Ishikawa (cell line): ENCODE measurements at regions not wholly inside any gene's neighbourhood (a gene's known extent, or its start where the extent isn't known, plus 50 kb on each side); places are given as distances from the start of the nearest gene placed in this dataset.

Source experiments
- CEBPB ChIP-seq: IDR thresholded peaks from 2 replicates; pipeline ENCODE4 v1.6.1; 2012
- CREB1 ChIP-seq: IDR thresholded peaks from 2 replicates; pipeline ENCODE4 v1.6.1; 2012; ENCODE audit warnings: low read depth
- EGR1 ChIP-seq: IDR thresholded peaks from 2 replicates; pipeline ENCODE4 v1.6.1; 2012
- EP300 ChIP-seq: IDR thresholded peaks from 2 replicates; pipeline ENCODE4 v1.6.1; 2012; ENCODE audit warnings: borderline replicate concordance
- FOXM1 ChIP-seq: IDR thresholded peaks from 2 replicates; pipeline ENCODE4 v1.6.1; 2012; ENCODE audit warnings: low read depth, borderline replicate concordance
- MAX ChIP-seq: IDR thresholded peaks from 2 replicates; pipeline ENCODE4 v1.6.1; 2012
- NFIC ChIP-seq: IDR thresholded peaks from 2 replicates; pipeline ENCODE4 v1.6.1; 2012
- RAD21 ChIP-seq: IDR thresholded peaks from 2 replicates; pipeline ENCODE4 v1.6.1; 2012; ENCODE audit warnings: low read depth
- REST ChIP-seq: IDR thresholded peaks from 2 replicates; pipeline ENCODE4 v1.6.1; 2012; ENCODE audit warnings: low read depth, mild to moderate bottlenecking
- TAF1 ChIP-seq: IDR thresholded peaks from 2 replicates; pipeline ENCODE4 v1.6.1; 2012; ENCODE audit warnings: low read depth, mild to moderate bottlenecking
- TCF12 ChIP-seq: IDR thresholded peaks from 2 replicates; pipeline ENCODE4 v1.6.1; 2012; ENCODE audit warnings: low read depth
- TEAD4 ChIP-seq: IDR thresholded peaks from 2 replicates; pipeline ENCODE4 v1.6.1; 2012
- USF1 ChIP-seq: IDR thresholded peaks from 2 replicates; pipeline ENCODE4 v1.6.1; 2012
- YY1 ChIP-seq: IDR thresholded peaks from 2 replicates; pipeline ENCODE4 v1.6.1; 2012; ENCODE audit warnings: low read depth
- ZBTB7A ChIP-seq: IDR thresholded peaks from 2 replicates; pipeline ENCODE4 v1.6.1; 2012; ENCODE audit warnings: low read depth

GRCh38 chr13:31914843-31915242, 116.7 kb upstream of the FRY start:
- TF ChIP-seq REST (no peak), MAX (no peak), TAF1 (no peak), RAD21 (no peak), YY1 (no peak), NFIC (no peak), EP300 (no peak), FOXM1 (no peak), USF1 (no peak), ZBTB7A (no peak), CREB1 (no peak), CEBPB (no peak), TEAD4 (no peak), EGR1 (no peak)

GRCh38 chr13:31918707-31919106, 112.9 kb upstream of the FRY start:
- no peak for TF ChIP-seq EGR1
- TF ChIP-seq YY1: no peak
- no peak for TF ChIP-seq MAX
- TF ChIP-seq TEAD4: no peak
- TF ChIP-seq EP300: no peak
- TF ChIP-seq TCF12: no peak
- no peak for TF ChIP-seq CEBPB
- no peak for TF ChIP-seq NFIC
- TF ChIP-seq FOXM1: no peak
- TF ChIP-seq REST: no peak
- TF ChIP-seq TAF1: no peak
- no peak for TF ChIP-seq RAD21
- TF ChIP-seq ZBTB7A: no peak
- no peak for TF ChIP-seq USF1
- no peak for TF ChIP-seq CREB1

- TF ChIP-seq EGR1: no peak
- TF ChIP-seq MAX: no peak
- no peak for TF ChIP-seq USF1
- TF ChIP-seq REST: no peak
- no peak for TF ChIP-seq FOXM1
- TF ChIP-seq NFIC: no peak
- no peak for TF ChIP-seq RAD21
- no peak for TF ChIP-seq EP300
- TF ChIP-seq TEAD4: no peak
- no peak for TF ChIP-seq CEBPB
- TF ChIP-seq YY1: no peak
- no peak for TF ChIP-seq TAF1
- TF ChIP-seq ZBTB7A: no peak
- TF ChIP-seq TCF12: no peak
Measured at GRCh38 chr13:31919241-31919640, 112.3 kb upstream of the FRY start.

GRCh38 chr13:31919971-31920726, 111.4 kb upstream of the FRY start:
- TF ChIP-seq USF1 (no peak), CREB1 (no peak), EP300 (no peak), EGR1 (no peak), FOXM1 (no peak), YY1 (no peak), MAX (no peak), TCF12 (no peak), NFIC (no peak), RAD21 (no peak), TEAD4 (no peak), CEBPB (no peak), TAF1 (no peak), REST (no peak), ZBTB7A (no peak)
